ENCODE measurements at regions not wholly inside any gene's neighbourhood (a gene's known extent, or its start where the extent isn't known, plus 50 kb on each side); places are given as distances from the start of the nearest gene placed in this dataset.
"Not testable (repeated sequence)": the region's sequence is repeated elsewhere in the genome, so short reads cannot be mapped to it uniquely, and the experiment has no call there.

DNA sequence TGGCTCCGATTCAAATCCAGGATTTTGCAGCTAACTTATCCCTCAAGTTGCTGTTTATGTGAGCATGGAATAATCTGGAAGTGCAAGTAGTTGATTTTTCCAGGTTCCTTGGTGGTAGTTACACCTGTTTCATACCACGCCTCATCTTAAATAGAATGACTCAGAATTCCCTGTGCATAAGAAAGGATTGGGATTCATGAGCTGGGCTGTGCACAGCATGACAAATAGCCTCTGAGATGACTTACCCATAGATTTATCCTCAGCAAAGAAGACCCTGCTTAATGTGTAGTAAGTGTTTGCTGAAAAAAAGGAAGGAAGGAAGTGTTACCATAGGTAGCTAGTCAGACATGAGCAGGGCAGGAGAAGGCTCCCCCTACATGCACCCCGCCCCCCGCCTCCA, 777.7 kb upstream of the ADGRL3 start:
- ATAC-seq (ENCODE audit: low read depth in 2 of 2) (no peak), DNase-seq (no peak)
- no peak overlapping the region for H3K4me3 ChIP-seq (ENCODE audit: low read depth, low read length)
- Mint-ChIP-seq H3K27ac (no peak overlapping the region), H3K4me1 (no peaks in the 10 kb centered on the region), H3K27me3 (no peaks in the 10 kb centered on the region), H3K36me3 (no peaks in the 10 kb centered on the region), H3K9me3 (peaks cover 2 to 18% (median 6%) of the 10 kb centered on the region in 7 donors), H3K4me3 (no peak overlapping the region)
- peaks cover 5 to 9% of the 10 kb centered on the region in 2 experiments for H3K9me3 ChIP-seq (ENCODE audit: control insufficient read depth in 2 of 2, low read length in 2 of 2)
- H3K4me1 ChIP-seq (ENCODE audit: control insufficient read depth, insufficient read depth, low read length, poor library complexity, severe bottlenecking): no peaks in the 10 kb centered on the region
- no peaks in the 10 kb centered on the region for H3K36me3 ChIP-seq (ENCODE audit: control insufficient read depth, insufficient read depth, low read length)
- no peaks in the 10 kb centered on the region for H3K27me3 ChIP-seq (ENCODE audit: control insufficient read depth, insufficient read depth, low read length)
- H3K27ac ChIP-seq (ENCODE audit: insufficient read depth, low read length, poor library complexity, severe bottlenecking): no peak overlapping the region

DNA sequence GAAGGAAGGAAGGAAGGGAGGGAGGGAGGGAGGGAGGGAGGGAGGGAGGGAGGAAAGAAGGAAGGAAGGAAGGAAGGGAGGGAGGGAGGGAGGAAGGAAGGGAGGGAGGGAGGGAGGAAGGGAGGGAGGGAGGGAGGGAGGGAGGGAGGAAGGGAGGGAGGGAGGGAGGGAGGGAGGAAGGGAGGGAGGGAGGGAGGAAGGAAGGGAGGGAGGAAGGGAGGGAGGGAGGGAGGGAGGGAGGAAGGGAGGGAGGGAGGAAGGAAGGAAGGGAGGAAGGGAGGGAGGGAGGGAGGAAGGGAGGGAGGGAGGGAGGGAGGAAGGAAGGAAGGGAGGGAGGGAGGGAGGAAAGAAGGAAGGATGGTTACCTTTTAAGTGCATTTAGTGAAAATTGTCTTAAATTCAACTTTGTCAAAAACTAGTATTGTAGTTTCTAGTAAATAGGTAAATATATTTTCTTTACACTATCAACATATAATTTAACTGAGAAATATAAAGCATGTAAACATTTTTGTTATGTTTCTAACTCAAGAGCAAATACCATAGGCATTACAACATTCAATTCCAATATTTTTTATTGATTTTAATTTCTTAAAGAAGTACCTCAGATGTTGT, 776.4 kb upstream of the ADGRL3 start:
- H3K36me3 ChIP-seq (ENCODE audit: control insufficient read depth, insufficient read depth, low read length); H3K27me3 ChIP-seq (ENCODE audit: control insufficient read depth, insufficient read depth, low read length); H3K4me3 Mint-ChIP-seq; H3K9me3 ChIP-seq (ENCODE audit: control insufficient read depth in 2 of 2, low read length in 2 of 2); DNase-seq; H3K4me3 ChIP-seq (ENCODE audit: low read depth, low read length); ATAC-seq (ENCODE audit: low read depth in 2 of 2); H3K36me3 Mint-ChIP-seq; H3K27ac ChIP-seq (ENCODE audit: insufficient read depth, low read length, poor library complexity, severe bottlenecking); H3K4me1 ChIP-seq (ENCODE audit: control insufficient read depth, insufficient read depth, low read length, poor library complexity, severe bottlenecking); H3K27me3 Mint-ChIP-seq; H3K4me1 Mint-ChIP-seq; H3K27ac Mint-ChIP-seq: not testable (repeated sequence)
- H3K9me3 Mint-ChIP-seq: peaks cover 0 to 15% (median 3%) of the 10 kb centered on the region in 7 donors

DNA sequence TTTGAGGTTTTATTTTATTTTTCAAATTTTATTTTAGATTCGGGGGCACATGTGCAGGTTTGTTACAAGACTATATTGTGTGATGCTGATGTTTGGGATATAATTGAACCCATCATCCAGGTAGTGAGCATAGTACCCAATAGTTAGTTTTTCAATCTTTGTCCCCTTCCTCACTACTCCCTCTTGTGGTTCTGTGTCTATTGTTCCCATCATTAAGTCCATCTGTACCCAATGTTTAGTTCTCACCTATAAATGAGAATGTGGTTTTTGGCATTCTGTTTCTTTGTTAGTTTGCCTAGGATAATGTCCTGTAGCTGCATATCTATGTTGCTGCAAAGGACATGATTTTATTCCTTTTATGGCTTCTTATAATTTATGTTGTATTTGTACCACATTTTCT, 767.2 kb upstream of the ADGRL3 start:
- no peaks in the 10 kb centered on the region for H3K4me1 ChIP-seq (ENCODE audit: control insufficient read depth, insufficient read depth, low read length, poor library complexity, severe bottlenecking)
- ATAC-seq (ENCODE audit: low read depth in 2 of 2): no peak
- no peak for DNase-seq
- no peak overlapping the region for H3K27ac ChIP-seq (ENCODE audit: insufficient read depth, low read length, poor library complexity, severe bottlenecking)
- H3K36me3 ChIP-seq (ENCODE audit: control insufficient read depth, insufficient read depth, low read length): no peaks in the 10 kb centered on the region
- no peaks in the 10 kb centered on the region for H3K36me3 Mint-ChIP-seq
- H3K27me3 Mint-ChIP-seq: no peaks in the 10 kb centered on the region
- H3K9me3 ChIP-seq (ENCODE audit: control insufficient read depth in 2 of 2, low read length in 2 of 2): peaks cover 2 to 6% of the 10 kb centered on the region in 2 experiments
- no peaks in the 10 kb centered on the region for H3K27me3 ChIP-seq (ENCODE audit: control insufficient read depth, insufficient read depth, low read length)
- no peak overlapping the region for H3K4me3 Mint-ChIP-seq
- H3K9me3 Mint-ChIP-seq: peaks cover 3 to 18% (median 7%) of the 10 kb centered on the region in 7 donors
- H3K27ac Mint-ChIP-seq: no peak overlapping the region
- H3K4me3 ChIP-seq (ENCODE audit: low read depth, low read length): no peak overlapping the region
- H3K4me1 Mint-ChIP-seq: no peaks in the 10 kb centered on the region

DNA sequence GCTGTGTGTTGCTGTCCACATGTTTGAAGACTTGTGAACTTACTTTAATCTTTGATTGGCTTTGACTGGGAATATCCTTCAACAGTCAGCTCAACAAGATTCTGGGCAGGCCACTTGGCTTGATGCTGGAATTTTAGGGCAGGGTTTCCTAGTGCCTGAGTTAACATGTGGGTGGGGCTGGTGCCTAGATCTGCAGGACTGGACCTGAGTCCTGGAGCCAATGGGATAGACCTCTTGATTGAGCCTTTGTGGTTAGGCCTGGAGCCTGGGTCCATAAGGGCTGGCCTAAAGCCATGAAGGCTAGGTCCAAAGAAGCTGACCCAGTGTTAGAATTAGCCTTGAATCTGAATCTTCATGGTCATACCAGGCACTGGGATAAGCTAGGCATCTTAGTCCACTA, 757.1 kb upstream of the ADGRL3 start:
- Histone ChIP-seq H3K27ac (ENCODE audit: insufficient read depth, low read length, poor library complexity, severe bottlenecking) (no peak overlapping the region), H3K4me3 (ENCODE audit: low read depth, low read length) (no peak overlapping the region), H3K9me3 (ENCODE audit: control insufficient read depth in 2 of 2, low read length in 2 of 2) (peaks cover 0 to 10% of the 10 kb centered on the region in 2 experiments), H3K36me3 (ENCODE audit: control insufficient read depth, insufficient read depth, low read length) (no peaks in the 10 kb centered on the region), H3K27me3 (ENCODE audit: control insufficient read depth, insufficient read depth, low read length) (no peaks in the 10 kb centered on the region), H3K4me1 (ENCODE audit: control insufficient read depth, insufficient read depth, low read length, poor library complexity, severe bottlenecking) (no peaks in the 10 kb centered on the region)
- H3K27ac Mint-ChIP-seq: no peak overlapping the region
- no peaks in the 10 kb centered on the region for H3K4me1 Mint-ChIP-seq
- H3K36me3 Mint-ChIP-seq: no peaks in the 10 kb centered on the region
- no peak overlapping the region for H3K4me3 Mint-ChIP-seq
- ATAC-seq (ENCODE audit: low read depth in 2 of 2): no peak
- H3K27me3 Mint-ChIP-seq: no peaks in the 10 kb centered on the region
- DNase-seq: no peak
- H3K9me3 Mint-ChIP-seq: peaks cover 3 to 29% (median 12%) of the 10 kb centered on the region in 7 donors

DNA sequence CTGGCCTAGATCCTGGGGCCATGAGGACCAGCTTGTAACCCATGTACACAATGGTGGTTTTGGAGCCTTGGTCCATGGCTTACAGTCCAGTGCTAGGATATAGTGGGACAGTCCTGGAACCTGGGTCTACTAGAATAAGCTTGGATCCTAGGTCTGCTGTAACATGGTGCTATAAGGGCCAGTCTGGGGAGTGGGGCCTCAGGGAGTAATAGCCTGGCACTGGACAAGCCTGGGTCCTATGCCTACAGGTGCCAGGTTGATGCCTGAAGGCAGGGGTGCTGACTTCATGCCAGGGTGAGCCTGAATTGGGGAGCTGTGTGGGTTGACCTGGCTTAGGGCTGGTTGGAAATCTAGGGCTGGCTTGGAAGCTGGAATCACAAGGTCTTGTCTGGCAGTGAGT, 756.3 kb upstream of the ADGRL3 start:
- Mint-ChIP-seq H3K27ac (no peak overlapping the region), H3K4me1 (no peaks in the 10 kb centered on the region), H3K9me3 (peaks cover 3 to 29% (median 11%) of the 10 kb centered on the region in 7 donors), H3K4me3 (no peak overlapping the region), H3K27me3 (no peaks in the 10 kb centered on the region), H3K36me3 (no peaks in the 10 kb centered on the region)
- peaks cover 0 to 10% of the 10 kb centered on the region in 2 experiments for H3K9me3 ChIP-seq (ENCODE audit: control insufficient read depth in 2 of 2, low read length in 2 of 2)
- ATAC-seq (ENCODE audit: low read depth in 2 of 2): no peak
- H3K4me1 ChIP-seq (ENCODE audit: control insufficient read depth, insufficient read depth, low read length, poor library complexity, severe bottlenecking): no peaks in the 10 kb centered on the region
- no peak for DNase-seq
- no peak overlapping the region for H3K4me3 ChIP-seq (ENCODE audit: low read depth, low read length)
- no peaks in the 10 kb centered on the region for H3K36me3 ChIP-seq (ENCODE audit: control insufficient read depth, insufficient read depth, low read length)
- H3K27ac ChIP-seq (ENCODE audit: insufficient read depth, low read length, poor library complexity, severe bottlenecking): no peak overlapping the region
- H3K27me3 ChIP-seq (ENCODE audit: control insufficient read depth, insufficient read depth, low read length): no peaks in the 10 kb centered on the region

DNA sequence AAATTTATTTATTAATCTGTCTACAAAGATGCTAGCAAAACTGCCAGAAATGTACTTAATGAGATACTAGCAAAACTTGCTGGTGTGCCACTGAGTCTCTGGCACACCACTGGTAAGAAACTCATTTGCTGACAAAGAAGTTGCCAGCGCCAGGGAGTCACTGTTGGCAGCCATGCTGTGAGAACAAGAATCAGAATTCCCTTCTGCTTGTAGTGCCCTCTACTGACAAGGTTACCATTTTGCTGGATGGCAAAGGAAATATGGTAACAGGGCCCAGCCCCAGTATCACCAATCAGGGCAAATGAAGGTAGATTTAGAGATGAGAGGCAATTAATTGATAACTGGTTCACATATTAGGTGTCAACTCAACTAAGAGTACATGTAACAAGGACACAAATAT, 750.1 kb upstream of the ADGRL3 start:
- H3K9me3 Mint-ChIP-seq: peaks cover 3 to 15% (median 9%) of the 10 kb centered on the region in 7 donors
- no peaks in the 10 kb centered on the region for H3K36me3 Mint-ChIP-seq
- no peak overlapping the region for H3K27ac Mint-ChIP-seq
- no peaks in the 10 kb centered on the region for H3K27me3 Mint-ChIP-seq
- H3K4me3 Mint-ChIP-seq: no peak overlapping the region
- H3K4me1 Mint-ChIP-seq: no peaks in the 10 kb centered on the region
- Histone ChIP-seq H3K4me3 (ENCODE audit: low read depth, low read length) (no peak overlapping the region), H3K27ac (ENCODE audit: insufficient read depth, low read length, poor library complexity, severe bottlenecking) (no peak overlapping the region), H3K4me1 (ENCODE audit: control insufficient read depth, insufficient read depth, low read length, poor library complexity, severe bottlenecking) (no peaks in the 10 kb centered on the region), H3K27me3 (ENCODE audit: control insufficient read depth, insufficient read depth, low read length) (no peaks in the 10 kb centered on the region), H3K9me3 (ENCODE audit: control insufficient read depth in 2 of 2, low read length in 2 of 2) (peaks cover 5 to 10% of the 10 kb centered on the region in 2 experiments), H3K36me3 (ENCODE audit: control insufficient read depth, insufficient read depth, low read length) (no peaks in the 10 kb centered on the region)
- DNase-seq: no peak
- ATAC-seq (ENCODE audit: low read depth in 2 of 2): no peak

DNA sequence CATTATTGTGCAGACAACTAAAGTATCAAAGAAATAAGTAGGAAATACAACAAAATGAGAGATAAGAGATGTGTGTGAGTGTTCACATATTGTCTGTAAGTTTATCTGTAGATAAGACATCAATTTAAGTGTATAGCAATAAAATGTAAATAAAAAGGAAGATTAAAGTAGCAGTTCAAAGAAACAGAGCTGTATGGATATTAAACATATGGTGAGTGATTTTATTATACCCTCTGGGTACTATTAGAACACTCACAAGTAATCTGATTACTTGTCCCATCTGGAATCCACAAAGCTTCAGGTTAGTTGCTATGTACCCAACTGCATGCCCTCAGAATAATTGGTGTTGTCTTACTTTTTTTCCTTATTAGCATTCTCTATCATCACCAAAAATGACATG, 747.9 kb upstream of the ADGRL3 start:
- ATAC-seq (ENCODE audit: low read depth in 2 of 2): no peak
- H3K4me1 Mint-ChIP-seq: no peaks in the 10 kb centered on the region

DNA sequence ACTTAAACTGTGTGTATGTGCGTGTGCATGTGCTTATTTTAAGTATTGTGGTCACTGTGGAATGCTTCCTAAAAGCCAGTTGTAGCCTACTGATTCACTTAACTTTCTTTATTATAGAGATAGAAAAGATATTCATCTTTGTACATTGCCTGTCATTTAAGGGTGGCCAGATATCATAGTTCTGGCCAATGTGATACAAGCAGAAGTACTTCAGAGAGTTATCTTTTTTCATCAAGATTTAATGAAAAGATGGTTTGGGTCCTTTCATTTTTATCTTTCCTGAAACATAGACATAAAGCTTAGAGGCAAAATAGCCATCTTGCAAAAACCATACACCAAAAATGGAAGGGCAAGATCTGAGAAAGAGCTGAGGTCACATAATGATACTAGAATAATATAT, 744.7 kb upstream of the ADGRL3 start:
- Mint-ChIP-seq H3K4me3 (no peak overlapping the region), H3K36me3 (no peaks in the 10 kb centered on the region), H3K9me3 (peaks cover 4 to 32% (median 9%) of the 10 kb centered on the region in 7 donors), H3K4me1 (no peaks in the 10 kb centered on the region), H3K27me3 (no peaks in the 10 kb centered on the region), H3K27ac (no peak overlapping the region)
- ATAC-seq (ENCODE audit: low read depth in 2 of 2) (no peak), DNase-seq (no peak)
- Histone ChIP-seq H3K4me1 (ENCODE audit: control insufficient read depth, insufficient read depth, low read length, poor library complexity, severe bottlenecking) (no peaks in the 10 kb centered on the region), H3K27ac (ENCODE audit: insufficient read depth, low read length, poor library complexity, severe bottlenecking) (no peak overlapping the region), H3K36me3 (ENCODE audit: control insufficient read depth, insufficient read depth, low read length) (no peaks in the 10 kb centered on the region), H3K9me3 (ENCODE audit: control insufficient read depth in 2 of 2, low read length in 2 of 2) (peaks cover 0 to 2% of the 10 kb centered on the region in 2 experiments), H3K27me3 (ENCODE audit: control insufficient read depth, insufficient read depth, low read length) (no peaks in the 10 kb centered on the region), H3K4me3 (ENCODE audit: low read depth, low read length) (no peak overlapping the region)

More for the DNA sequence above, 747.9 kb upstream of the ADGRL3 start:
- H3K9me3 Mint-ChIP-seq: peaks cover 5 to 23% (median 7%) of the 10 kb centered on the region in 7 donors
- H3K27me3 Mint-ChIP-seq: no peaks in the 10 kb centered on the region
- H3K27me3 ChIP-seq (ENCODE audit: control insufficient read depth, insufficient read depth, low read length): no peaks in the 10 kb centered on the region
- no peak for DNase-seq
- H3K36me3 ChIP-seq (ENCODE audit: control insufficient read depth, insufficient read depth, low read length): no peaks in the 10 kb centered on the region
- H3K4me1 ChIP-seq (ENCODE audit: control insufficient read depth, insufficient read depth, low read length, poor library complexity, severe bottlenecking): no peaks in the 10 kb centered on the region
- H3K36me3 Mint-ChIP-seq: no peaks in the 10 kb centered on the region
- no peak overlapping the region for H3K27ac Mint-ChIP-seq
- no peak overlapping the region for H3K4me3 Mint-ChIP-seq
- H3K4me3 ChIP-seq (ENCODE audit: low read depth, low read length): no peak overlapping the region
- H3K9me3 ChIP-seq (ENCODE audit: control insufficient read depth in 2 of 2, low read length in 2 of 2): peaks cover 0 to 5% of the 10 kb centered on the region in 2 experiments
- no peak overlapping the region for H3K27ac ChIP-seq (ENCODE audit: insufficient read depth, low read length, poor library complexity, severe bottlenecking)
